ENCODE measurements at regions not wholly inside any gene's neighbourhood (a gene's known extent, or its start where the extent isn't known, plus 50 kb on each side); places are given as distances from the start of the nearest gene placed in this dataset.
"Not testable (repeated sequence)": the region's sequence is repeated elsewhere in the genome, so short reads cannot be mapped to it uniquely, and the experiment has no call there.

DNA sequence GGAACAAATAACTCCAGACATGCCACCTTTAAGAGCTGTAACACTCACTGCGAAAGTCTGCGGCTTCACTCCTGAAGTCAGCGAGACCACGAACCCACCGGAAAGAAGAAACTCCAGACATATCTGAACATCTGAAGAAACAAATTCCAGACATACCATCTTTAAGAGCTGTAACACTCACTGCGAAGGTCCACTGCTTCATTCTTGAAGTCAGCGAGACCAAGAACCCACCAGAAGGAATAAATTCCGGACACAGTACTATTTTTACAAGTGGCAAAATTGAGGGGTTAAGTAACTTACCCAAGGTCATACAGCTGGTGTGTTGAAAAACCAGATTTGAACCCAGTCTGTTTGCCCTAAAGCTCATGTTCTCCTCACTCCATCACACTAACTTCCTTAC, 96.8 kb upstream of the GALNT15 start:
- not testable (repeated sequence) for H3K23ac ChIP-seq (ENCODE audit: insufficient read length, low read depth, low read length); H3K27me3 Mint-ChIP-seq (ENCODE audit: low read depth); H2BK12ac ChIP-seq (ENCODE audit: insufficient read length, low read depth, low read length); H3K27ac ChIP-seq (ENCODE audit: insufficient read length, low read depth, low read length); H3K79me1 ChIP-seq (ENCODE audit: insufficient read depth, low read depth, low read length, poor library complexity, severe bottlenecking); DNase-seq; H2AFZ ChIP-seq (ENCODE audit: low read length); H4K20me1 ChIP-seq (ENCODE audit: control insufficient read depth, insufficient read depth, insufficient read length); H3K27ac Mint-ChIP-seq; H3K56ac ChIP-seq (ENCODE audit: insufficient read length, low read depth, low read length); H2BK15ac ChIP-seq (ENCODE audit: low read depth, low read length); H3K4me1 Mint-ChIP-seq; H3K23me2 ChIP-seq (ENCODE audit: insufficient read length, low read depth, low read length, poor library complexity, severe bottlenecking); H3K27me3 ChIP-seq (ENCODE audit: insufficient read depth, low read length); H3T11ph ChIP-seq (ENCODE audit: low read length); H2BK20ac ChIP-seq (ENCODE audit: low read depth, low read length, poor library complexity, severe bottlenecking); H3K14ac ChIP-seq (ENCODE audit: insufficient read depth, low read length); H3K4ac ChIP-seq (ENCODE audit: low read depth, low read length); H4K5ac ChIP-seq (ENCODE audit: insufficient read length, low read depth, low read length); H3K4me2 ChIP-seq (ENCODE audit: insufficient read depth, insufficient read length, low read length); H4K91ac ChIP-seq (ENCODE audit: insufficient read length, low read depth, low read length); H3K4me1 ChIP-seq (ENCODE audit: insufficient read depth, low read length); H4K8ac ChIP-seq (replicated peaks; ENCODE audit: insufficient read length, low read depth, low read length); H3K18ac ChIP-seq (ENCODE audit: insufficient read length, low read depth, low read length); H2BK120ac ChIP-seq (ENCODE audit: low read depth, low read length, poor library complexity, severe bottlenecking); H3K9ac ChIP-seq (ENCODE audit: extremely low read depth, insufficient read length, low read length); H2AK5ac ChIP-seq (ENCODE audit: insufficient read length, low read length); H3K4me3 Mint-ChIP-seq; H2BK5ac ChIP-seq (ENCODE audit: insufficient read length, low read length); H3K79me2 ChIP-seq (ENCODE audit: insufficient read depth, low read length)
- peaks cover 4 to 15% (median 8%) of the 10 kb centered on the region in 3 experiments; a peak in 6 of 7 replicates for H3K36me3 Mint-ChIP-seq (ENCODE audit: insufficient read depth in 1 of 3, low read depth in 3 of 3)
- peaks cover 29 to 45% of the 10 kb centered on the region in 2 experiments for H3K9me3 Mint-ChIP-seq
- peaks cover 15% of the 10 kb centered on the region for H3K9me3 ChIP-seq (ENCODE audit: control insufficient read depth, low read depth, low read length)
- WGBS (ENCODE audit: extremely low coverage, insufficient read length, low lambda C conversion rate) = no CpG with 5 or more reads among the region's 8 CpGs
